GM21737 (cell line): ENCODE measurements at regions not wholly inside any gene's neighbourhood (a gene's known extent, or its start where the extent isn't known, plus 50 kb on each side); places are given as distances from the start of the nearest gene placed in this dataset.

Experiments
- ATAC-seq: cut with Tn5 transposase; IDR thresholded peaks from one replicate; pipeline ENCODE4 v1.9.1; 2021; ENCODE audit warnings: mild to moderate bottlenecking, moderate library complexity; ENCODE audit not compliant: unreplicated experiment

GRCh38 chr5:143992496-143992895, 178.0 kb downstream of the YIPF5 start:
- no peak for ATAC-seq

- ATAC-seq: no peak
These were observed 167.6 kb downstream of the YIPF5 start for GRCh38 chr5:144002876-144003275.

- no peak for ATAC-seq
These were observed 166.8 kb downstream of the YIPF5 start for GRCh38 chr5:144003636-144004035.

- no peak for ATAC-seq
These were observed 166.3 kb downstream of the YIPF5 start for GRCh38 chr5:144004146-144004545.

GRCh38 chr5:144004751-144005150, 165.7 kb downstream of the YIPF5 start:
- ATAC-seq: no peak

GRCh38 chr5:144009116-144009515, 161.3 kb downstream of the YIPF5 start:
- no peak for ATAC-seq

GRCh38 chr5:144011388-144011787, 159.1 kb downstream of the YIPF5 start:
- no peak for ATAC-seq

GRCh38 chr5:144013816-144014215, 156.6 kb downstream of the YIPF5 start:
- ATAC-seq: no peak

- ATAC-seq: no peak
These were observed 154.5 kb downstream of the YIPF5 start for GRCh38 chr5:144015961-144016360.

GRCh38 chr5:144017119-144017518, 153.3 kb downstream of the YIPF5 start:
- no peak for ATAC-seq

GRCh38 chr5:144017631-144018030, 152.8 kb downstream of the YIPF5 start:
- no peak for ATAC-seq

- ATAC-seq: no peak
These were observed 146.4 kb downstream of the YIPF5 start for GRCh38 chr5:144024090-144024489.

- no peak for ATAC-seq
These were observed 145.9 kb downstream of the YIPF5 start for GRCh38 chr5:144024545-144024944.

- no peak for ATAC-seq
These were observed 144.2 kb downstream of the YIPF5 start for GRCh38 chr5:144026286-144026685.

GRCh38 chr5:144028058-144028457, 142.4 kb downstream of the YIPF5 start:
- ATAC-seq: no peak

- no peak for ATAC-seq
These were observed 141.8 kb downstream of the YIPF5 start for GRCh38 chr5:144028636-144029035.

GRCh38 chr5:144030904-144031303, 139.6 kb downstream of the YIPF5 start:
- no peak for ATAC-seq

- ATAC-seq: no peak
These were observed 138.1 kb downstream of the YIPF5 start for GRCh38 chr5:144032375-144032774.

- no peak for ATAC-seq
These were observed 137.0 kb downstream of the YIPF5 start for GRCh38 chr5:144033486-144033885.

GRCh38 chr5:144035046-144035740, 135.3 kb downstream of the YIPF5 start:
- ATAC-seq: no peak

GRCh38 chr5:144036476-144036875, 134.0 kb downstream of the YIPF5 start:
- ATAC-seq: no peak

- ATAC-seq: no peak
These were observed 129.7 kb downstream of the YIPF5 start for GRCh38 chr5:144040615-144041305.

- ATAC-seq: no peak
These were observed 128.3 kb downstream of the YIPF5 start for GRCh38 chr5:144042156-144042555.
